DND-41 (cell line): ENCODE measurements at regions not wholly inside any gene's neighbourhood (a gene's known extent, or its start where the extent isn't known, plus 50 kb on each side); places are given as distances from the start of the nearest gene placed in this dataset.
"Not testable (repeated sequence)": the region's sequence is repeated elsewhere in the genome, so short reads cannot be mapped to it uniquely, and the experiment has no call there.

Experiments used
- ATAC-seq: fragments of 200-7000 bp; cut with Tn5 transposase; 3 replicates; pipeline ENCODE4 v1.9.1; 2021; ENCODE audit warnings: low read depth; ENCODE audit not compliant: insufficient read depth
- DNase-seq: peaks from one replicate; pipeline ENCODE4 v3.0.0-alpha.2; 2020
- H2AFZ ChIP-seq: 2 replicates; pipeline ENCODE4 v1.6.0; 2012; ENCODE audit warnings: low read depth, low read length
- H3K27ac ChIP-seq: 2 replicates; pipeline ENCODE4 v1.5.1; 2012; ENCODE audit warnings: low read length, inconsistent platforms
- H3K27me3 ChIP-seq: fragments of 200-600 bp; sonication (generic); 2 replicates; pipeline ENCODE4 v1.6.0; 2012; ENCODE audit warnings: low read length, mild to moderate bottlenecking, inconsistent platforms; ENCODE audit not compliant: insufficient read depth, poor library complexity
- H3K36me3 ChIP-seq: 2 replicates; pipeline ENCODE4 v1.5.1; 2012; ENCODE audit warnings: low read length, inconsistent platforms; ENCODE audit not compliant: insufficient read depth
- H3K4me1 ChIP-seq: 2 replicates; pipeline ENCODE4 v1.5.1; 2012; ENCODE audit warnings: mild to moderate bottlenecking, low read length; ENCODE audit not compliant: insufficient read depth
- H3K4me2 ChIP-seq: 2 replicates; pipeline ENCODE4 v1.6.0; 2012; ENCODE audit warnings: mild to moderate bottlenecking, moderate library complexity, low read length, inconsistent platforms; ENCODE audit not compliant: insufficient read depth
- H3K4me3 ChIP-seq, 2 experiments: fragments of 200-600 bp in 1 of 2; shearing (Covaris generic) in 1 of 2; 2 replicates each; pipeline ENCODE4 v1.5.1; 2012 to 2016; ENCODE audit warnings: inconsistent platforms in 2 of 2, low read length in 2 of 2, mild to moderate bottlenecking in 2 of 2, low read depth in 1 of 2, moderate library complexity in 1 of 2
- H3K79me2 ChIP-seq: 2 replicates; pipeline ENCODE4 v1.6.0; 2012; ENCODE audit warnings: low read length, inconsistent platforms; ENCODE audit not compliant: insufficient read depth
- H3K9ac ChIP-seq: 2 replicates; pipeline ENCODE4 v1.6.0; 2012; ENCODE audit warnings: low read depth, mild to moderate bottlenecking, inconsistent platforms, low read length, moderate library complexity
- H3K9me3 ChIP-seq: 2 replicates; pipeline ENCODE4 v1.5.1; 2012; ENCODE audit warnings: low read length, moderate library complexity, mild to moderate bottlenecking, inconsistent platforms; ENCODE audit not compliant: insufficient read depth, severe bottlenecking
- H4K20me1 ChIP-seq: 2 replicates; pipeline ENCODE4 v1.6.0; 2012; ENCODE audit warnings: low read length; ENCODE audit not compliant: insufficient read depth

GRCh38 chrX:92081250-92081649, 302.1 kb downstream of the PCDH11X start:
- H3K4me1 ChIP-seq, H3K27me3 ChIP-seq, H3K9ac ChIP-seq, H3K36me3 ChIP-seq, H3K27ac ChIP-seq, DNase-seq, H4K20me1 ChIP-seq, ATAC-seq, H3K79me2 ChIP-seq, H2AFZ ChIP-seq, H3K4me3 ChIP-seq, H3K4me2 ChIP-seq, H3K9me3 ChIP-seq: not testable (repeated sequence)

- H3K27me3 ChIP-seq, H3K79me2 ChIP-seq, H2AFZ ChIP-seq, H3K4me2 ChIP-seq, DNase-seq, H4K20me1 ChIP-seq, H3K36me3 ChIP-seq, H3K4me3 ChIP-seq, H3K9ac ChIP-seq, ATAC-seq, H3K9me3 ChIP-seq, H3K27ac ChIP-seq, H3K4me1 ChIP-seq: not testable (repeated sequence)
These were observed 311.6 kb downstream of the PCDH11X start for GRCh38 chrX:92090756-92091155.

GRCh38 chrX:92098136-92098535, 319.0 kb downstream of the PCDH11X start:
- H3K79me2 ChIP-seq, H3K4me2 ChIP-seq: not testable (repeated sequence)

GRCh38 chrX:92100095-92100494, 320.9 kb downstream of the PCDH11X start:
- not testable (repeated sequence) for ATAC-seq, H3K4me2 ChIP-seq, DNase-seq, H3K4me1 ChIP-seq, H3K4me3 ChIP-seq, H3K27me3 ChIP-seq, H3K9me3 ChIP-seq, H3K9ac ChIP-seq, H3K27ac ChIP-seq, H4K20me1 ChIP-seq, H2AFZ ChIP-seq, H3K79me2 ChIP-seq, H3K36me3 ChIP-seq

More at GRCh38 chrX:92098136-92098535, 319.0 kb downstream of the PCDH11X start:
- H3K4me1 ChIP-seq, H3K9me3 ChIP-seq, H4K20me1 ChIP-seq, H3K27me3 ChIP-seq, H3K4me3 ChIP-seq, DNase-seq, H2AFZ ChIP-seq, H3K27ac ChIP-seq, H3K9ac ChIP-seq, H3K36me3 ChIP-seq, ATAC-seq: not testable (repeated sequence)

GRCh38 chrX:92105693-92106092, 326.5 kb downstream of the PCDH11X start:
- DNase-seq, H3K79me2 ChIP-seq, H3K4me2 ChIP-seq, H2AFZ ChIP-seq, H3K4me3 ChIP-seq, ATAC-seq, H3K27ac ChIP-seq, H3K27me3 ChIP-seq, H3K4me1 ChIP-seq, H4K20me1 ChIP-seq, H3K36me3 ChIP-seq, H3K9ac ChIP-seq, H3K9me3 ChIP-seq: not testable (repeated sequence)

- not testable (repeated sequence) for DNase-seq, H3K4me1 ChIP-seq, H3K27me3 ChIP-seq, H3K4me2 ChIP-seq, H3K36me3 ChIP-seq, H3K79me2 ChIP-seq, H3K4me3 ChIP-seq, H2AFZ ChIP-seq, ATAC-seq, H4K20me1 ChIP-seq, H3K9me3 ChIP-seq, H3K27ac ChIP-seq, H3K9ac ChIP-seq
These were observed 327.5 kb downstream of the PCDH11X start for GRCh38 chrX:92106671-92107070.

GRCh38 chrX:92110410-92110911, 331.3 kb downstream of the PCDH11X start:
- not testable (repeated sequence) for H3K9ac ChIP-seq, DNase-seq, H2AFZ ChIP-seq, H3K79me2 ChIP-seq, H3K4me3 ChIP-seq, H3K4me2 ChIP-seq, H3K27ac ChIP-seq, H3K36me3 ChIP-seq, H4K20me1 ChIP-seq, H3K9me3 ChIP-seq, H3K4me1 ChIP-seq, ATAC-seq, H3K27me3 ChIP-seq

- not testable (repeated sequence) for H2AFZ ChIP-seq, H3K4me1 ChIP-seq, H4K20me1 ChIP-seq, H3K9me3 ChIP-seq, H3K4me3 ChIP-seq, H3K27ac ChIP-seq, H3K79me2 ChIP-seq, ATAC-seq, DNase-seq, H3K4me2 ChIP-seq, H3K27me3 ChIP-seq, H3K36me3 ChIP-seq, H3K9ac ChIP-seq
These were observed 338.5 kb downstream of the PCDH11X start for GRCh38 chrX:92117701-92118100.
